Breast epithelium (tissue), 3 donors: ENCODE measurements at regions not wholly inside any gene's neighbourhood (a gene's known extent, or its start where the extent isn't known, plus 50 kb on each side); places are given as distances from the start of the nearest gene placed in this dataset.

Experiments
- CTCF ChIP-seq, 3 donors: fragments of 450-650 bp; IDR thresholded peaks; one replicate each; pipeline ENCODE4 v1.5.1; 2016 to 2017; ENCODE audit warnings: antibody characterized with exemption in 3 of 3, mild to moderate bottlenecking in 3 of 3, moderate library complexity in 3 of 3
- POLR2A ChIP-seq: fragments of 450-650 bp; IDR thresholded peaks from one replicate; pipeline ENCODE4 v1.6.1; 2016; ENCODE audit warnings: antibody characterized with exemption, mild to moderate bottlenecking, moderate library complexity
- POLR2AphosphoS5 ChIP-seq, 3 donors: sonication (generic); formaldehyde crosslinking; IDR thresholded peaks; one replicate each; pipeline ENCODE4 v1.6.1; 2017; ENCODE audit warnings: antibody characterized with exemption in 3 of 3

GRCh38 chr4:175065228-175065627, 147.1 kb downstream of the ADAM29 start:
- no peak for TF ChIP-seq CTCF (IDR thresholded peaks at IDR 0.05)
- no peak for TF ChIP-seq POLR2A
- no peak for TF ChIP-seq POLR2AphosphoS5 (IDR thresholded peaks at IDR 0.05)
